22Rv1 (cell line): ENCODE measurements at regions not wholly inside any gene's neighbourhood (a gene's known extent, or its start where the extent isn't known, plus 50 kb on each side); places are given as distances from the start of the nearest gene placed in this dataset.

ENCODE experiments used
- CTCF ChIP-seq: fragments of 450-650 bp; IDR thresholded peaks from 2 replicates; pipeline ENCODE4 v1.5.1; 2017; ENCODE audit warnings: mild to moderate bottlenecking
- ZFX ChIP-seq: fragments of 450-650 bp; IDR thresholded peaks from 2 replicates; pipeline ENCODE4 v1.6.1; 2017; ENCODE audit warnings: antibody characterized with exemption, borderline replicate concordance

GRCh38 chr12:91441993-91442952 is 259.7 kb upstream of the DCN start:
- TF ChIP-seq CTCF: no peak
- TF ChIP-seq ZFX: no peak
